A673 (cell line): ENCODE measurements at regions not wholly inside any gene's neighbourhood (a gene's known extent, or its start where the extent isn't known, plus 50 kb on each side); places are given as distances from the start of the nearest gene placed in this dataset.
"Not testable (repeated sequence)": the region's sequence is repeated elsewhere in the genome, so short reads cannot be mapped to it uniquely, and the experiment has no call there.

Source experiments
- BruUV-seq: library from RNA; stranded (reverse); fragments of 400-500 nt; replicated peaks from 2 replicates; lab custom pipeline; 2021; lab: Mats Ljungman, UMichigan
- CTCF ChIA-PET: fragments of 300-600 bp; sonication (Branson Sonifier 250); formaldehyde crosslinking; loops from one replicate; lab custom pipeline; 2022; ENCODE audit warnings: antibody characterized with exemption; lab: Charles Lee
- POLR2A ChIA-PET: fragments of 300-600 bp; sonication (Branson Sonifier 250); formaldehyde crosslinking; loops from one replicate; lab custom pipeline; 2022; ENCODE audit warnings: antibody characterized with exemption; ENCODE audit not compliant: low non-redundant PET; lab: Charles Lee
- DNase-seq: peaks from one replicate; pipeline ENCODE4 v3.0.0-alpha.2; 2015; ENCODE audit warnings: low spot score
- H3K27ac ChIP-seq: fragments of 200-600 bp; sonication (generic); 2 replicates; pipeline ENCODE4 v1.5.1; 2016; ENCODE audit warnings: mixed run types, low read depth, mild to moderate bottlenecking, mixed read lengths, antibody characterized with exemption, low read length; ENCODE audit not compliant: poor library complexity, severe bottlenecking
- H3K27me3 ChIP-seq: fragments of 200-600 bp; sonication (generic); replicated peaks from 2 replicates; pipeline ENCODE4 v1.6.1; 2017; ENCODE audit warnings: mixed run types, low read depth, mild to moderate bottlenecking, mixed read lengths, antibody characterized with exemption, low read length; ENCODE audit not compliant: insufficient read depth, poor library complexity
- H3K36me3 ChIP-seq: fragments of 200-600 bp; sonication (generic); 2 replicates; pipeline ENCODE4 v1.6.1; 2016; ENCODE audit warnings: mixed run types, mild to moderate bottlenecking, mixed read lengths, antibody characterized with exemption, low read length; ENCODE audit not compliant: insufficient read depth, poor library complexity, severe bottlenecking
- H3K4me1 ChIP-seq: fragments of 200-600 bp; sonication (generic); 2 replicates; pipeline ENCODE4 v1.6.1; 2017; ENCODE audit warnings: mixed run types, mild to moderate bottlenecking, mixed read lengths, antibody characterized with exemption, low read length; ENCODE audit not compliant: insufficient read depth, poor library complexity, severe bottlenecking
- H3K4me3 ChIP-seq: fragments of 200-600 bp; sonication (generic); 2 replicates; pipeline ENCODE4 v1.5.1; 2016; ENCODE audit warnings: low read depth, mixed run types, mild to moderate bottlenecking, mixed read lengths, low read length; ENCODE audit not compliant: poor library complexity, severe bottlenecking
- H3K9me3 ChIP-seq: fragments of 200-600 bp; sonication (generic); 2 replicates; pipeline ENCODE4 v1.6.1; 2016; ENCODE audit warnings: mixed run types, low read depth, mild to moderate bottlenecking, mixed read lengths, antibody characterized with exemption, low read length; ENCODE audit not compliant: poor library complexity, severe bottlenecking
- EZH2 ChIP-seq: fragments of 200-600 bp; sonication (generic); IDR thresholded peaks from 2 replicates; pipeline ENCODE4 v1.6.1; 2017; ENCODE audit warnings: borderline replicate concordance, low read depth, mild to moderate bottlenecking, mixed read lengths, antibody characterized with exemption, low read length; ENCODE audit not compliant: poor library complexity, severe bottlenecking
- intact Hi-C: fragments of 100-400 bp; cut with micrococcal nuclease; formaldehyde crosslinking; loops from one replicate; pipeline ENCODE4 v1.10.0; 2022; ENCODE audit not compliant: unreplicated experiment
- TF ChIP-seq, protein P1 (sequence below): fragments of 300-800, 200-600 bp; sonication (generic); conservative IDR thresholded peaks from 2 replicates; pipeline ENCODE4 v1.5.1; 2017; ENCODE audit warnings: low read depth, mild to moderate bottlenecking, antibody characterized with exemption, low read length, moderate library complexity, mixed read lengths

DNA sequence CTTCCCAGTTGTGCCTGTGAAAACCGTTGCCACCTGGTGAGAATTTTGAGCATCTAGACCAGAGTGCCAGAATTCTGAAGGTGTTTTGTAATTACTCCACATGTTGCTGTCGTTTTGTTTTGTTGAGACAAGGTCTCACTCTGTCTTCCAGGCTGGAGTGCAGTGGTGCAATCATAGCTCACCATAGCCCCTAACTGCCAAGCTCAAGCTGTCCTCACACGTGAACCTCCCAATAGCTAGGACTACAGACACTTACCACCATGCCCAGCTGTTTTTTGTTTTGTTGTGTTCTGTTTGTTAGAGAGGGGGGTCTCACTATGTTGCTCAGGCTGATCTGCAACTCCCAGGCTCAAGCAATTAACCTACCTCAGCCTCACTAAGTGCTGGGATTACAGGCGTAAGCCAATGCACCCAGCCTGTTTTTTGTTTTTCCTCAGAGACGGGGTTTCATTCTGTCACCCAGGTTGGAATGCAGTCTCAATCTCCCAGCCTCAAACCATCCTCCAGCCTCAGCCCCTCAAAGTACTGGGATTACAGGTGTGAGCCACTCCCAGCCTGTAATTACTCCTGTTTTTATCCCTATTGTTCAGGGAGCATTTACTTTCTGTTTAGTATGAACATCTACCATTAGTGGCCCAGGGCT, 121.1 kb upstream of the DMRT1 start:
- DNase-seq, result no peak
- BruUV-seq, result no TSS peak
- H3K4me1 ChIP-seq, result no peaks in the 10 kb centered on the region
- POLR2A ChIA-PET, result no interaction called here
- TF ChIP-seq, protein P1, sequence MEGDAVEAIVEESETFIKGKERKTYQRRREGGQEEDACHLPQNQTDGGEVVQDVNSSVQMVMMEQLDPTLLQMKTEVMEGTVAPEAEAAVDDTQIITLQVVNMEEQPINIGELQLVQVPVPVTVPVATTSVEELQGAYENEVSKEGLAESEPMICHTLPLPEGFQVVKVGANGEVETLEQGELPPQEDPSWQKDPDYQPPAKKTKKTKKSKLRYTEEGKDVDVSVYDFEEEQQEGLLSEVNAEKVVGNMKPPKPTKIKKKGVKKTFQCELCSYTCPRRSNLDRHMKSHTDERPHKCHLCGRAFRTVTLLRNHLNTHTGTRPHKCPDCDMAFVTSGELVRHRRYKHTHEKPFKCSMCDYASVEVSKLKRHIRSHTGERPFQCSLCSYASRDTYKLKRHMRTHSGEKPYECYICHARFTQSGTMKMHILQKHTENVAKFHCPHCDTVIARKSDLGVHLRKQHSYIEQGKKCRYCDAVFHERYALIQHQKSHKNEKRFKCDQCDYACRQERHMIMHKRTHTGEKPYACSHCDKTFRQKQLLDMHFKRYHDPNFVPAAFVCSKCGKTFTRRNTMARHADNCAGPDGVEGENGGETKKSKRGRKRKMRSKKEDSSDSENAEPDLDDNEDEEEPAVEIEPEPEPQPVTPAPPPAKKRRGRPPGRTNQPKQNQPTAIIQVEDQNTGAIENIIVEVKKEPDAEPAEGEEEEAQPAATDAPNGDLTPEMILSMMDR, result no peak
- no peak for TF ChIP-seq EZH2
- CTCF ChIA-PET, result no interaction called here
- no peak overlapping the region for H3K4me3 ChIP-seq
- H3K36me3 ChIP-seq, result no peaks in the 10 kb centered on the region
- no peaks in the 10 kb centered on the region for H3K9me3 ChIP-seq
- no peak overlapping the region for H3K27ac ChIP-seq
- H3K27me3 ChIP-seq, result no peaks in the 10 kb centered on the region
- intact Hi-C loops, result no loop called here

DNA sequence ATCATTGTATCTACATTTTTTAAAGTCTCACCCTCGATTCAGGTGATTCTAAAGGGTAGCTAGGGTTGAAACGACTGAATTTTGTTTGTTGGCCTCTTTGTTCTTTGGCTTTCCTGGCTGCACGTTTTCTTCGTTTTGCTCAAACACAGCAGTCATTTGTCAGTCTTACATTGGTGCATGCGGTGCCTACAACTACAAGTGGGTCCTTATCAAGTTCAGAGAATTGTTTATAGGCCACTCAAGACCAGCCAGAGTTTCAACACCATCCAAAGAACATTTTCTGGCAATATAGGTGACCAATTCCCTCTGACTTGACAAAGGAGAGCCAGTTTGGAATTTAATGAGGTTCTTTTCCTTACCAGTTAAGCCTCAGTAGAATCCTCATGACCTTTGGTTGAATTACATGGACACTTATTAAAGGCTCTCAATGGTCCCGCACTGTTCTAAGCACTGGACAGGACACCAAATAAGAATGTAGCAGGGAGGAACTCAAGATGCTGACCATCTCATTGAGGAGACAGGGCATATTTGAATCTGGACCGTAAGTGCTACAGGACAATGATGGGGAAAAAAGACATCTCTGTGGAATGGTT, 119.0 kb upstream of the DMRT1 start:
- ChIA-PET POLR2A (no interaction called here), CTCF (no interaction called here)
- Histone ChIP-seq H3K9me3 (no peaks in the 10 kb centered on the region), H3K27me3 (no peaks in the 10 kb centered on the region), H3K36me3 (no peaks in the 10 kb centered on the region), H3K27ac (no peak overlapping the region), H3K4me3 (no peak overlapping the region), H3K4me1 (no peaks in the 10 kb centered on the region)
- TF ChIP-seq, protein P1, result no peak
- no peak for TF ChIP-seq EZH2
- DNase-seq, result no peak
- intact Hi-C loops, result no loop called here
- no TSS peak for BruUV-seq

DNA sequence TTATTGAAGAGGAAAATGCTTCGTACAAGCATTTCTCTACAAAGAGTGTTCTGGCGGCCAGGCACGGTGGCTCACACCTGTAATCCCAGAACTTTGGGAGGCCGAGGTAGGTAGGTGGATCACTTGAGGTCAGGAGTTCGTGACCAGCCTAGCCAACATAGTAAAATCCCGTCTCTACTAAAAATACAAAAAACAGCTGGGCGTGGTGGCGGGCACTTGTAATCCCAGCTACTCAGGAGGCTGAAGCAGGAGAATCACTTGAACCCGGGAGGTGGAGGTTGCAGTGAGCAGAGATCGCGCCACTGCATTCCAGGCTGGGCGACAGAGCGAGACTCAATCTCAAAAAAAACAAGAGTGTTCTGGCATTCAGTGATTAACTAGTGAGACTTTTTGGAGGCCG, 117.0 kb upstream of the DMRT1 start:
- POLR2A ChIA-PET, DNase-seq, intact Hi-C loops, CTCF ChIA-PET, H3K27me3 ChIP-seq, H3K9me3 ChIP-seq, H3K4me3 ChIP-seq, BruUV-seq, H3K27ac ChIP-seq, H3K36me3 ChIP-seq, H3K4me1 ChIP-seq: not testable (repeated sequence)

DNA sequence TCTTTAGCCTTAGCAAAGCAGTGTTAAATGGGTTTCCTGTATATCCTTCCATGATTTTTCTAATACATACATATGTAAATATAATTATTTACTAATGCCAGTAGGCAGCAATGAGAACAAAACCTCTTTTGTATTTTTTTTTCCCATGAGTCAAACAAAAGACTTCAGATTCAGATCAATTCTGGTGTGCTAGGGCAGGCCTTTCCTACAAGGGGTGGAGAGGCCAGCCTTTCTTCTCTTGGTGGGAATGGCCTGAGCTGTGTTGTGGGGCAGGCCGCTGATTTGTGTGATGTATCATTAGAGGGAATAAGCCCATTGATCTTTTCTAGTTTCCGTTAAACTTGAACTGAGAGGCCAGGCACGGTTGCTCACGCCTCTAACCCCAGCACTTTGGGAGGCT, 115.5 kb upstream of the DMRT1 start:
- POLR2A ChIA-PET, result no interaction called here
- Histone ChIP-seq H3K4me3 (no peak overlapping the region), H3K27ac (no peak overlapping the region), H3K4me1 (no peaks in the 10 kb centered on the region), H3K27me3 (no peaks in the 10 kb centered on the region), H3K9me3 (no peaks in the 10 kb centered on the region), H3K36me3 (no peaks in the 10 kb centered on the region)
- BruUV-seq, result no TSS peak
- CTCF ChIA-PET, result no interaction called here
- DNase-seq, result no peak
- TF ChIP-seq EZH2, result no peak
- TF ChIP-seq, protein P1, result no peak
- intact Hi-C loops, result no loop called here
